Bronchial epithelial cell (primary cell): ENCODE measurements at regions not wholly inside any gene's neighbourhood (a gene's known extent, or its start where the extent isn't known, plus 50 kb on each side); places are given as distances from the start of the nearest gene placed in this dataset.
A peak's percentile ranks its signal among the peaks of the same experiment; 100 is the strongest.

Experiments used
- DNase-seq: peaks from one replicate; pipeline ENCODE4 v3.0.0-alpha.2; 2010; ENCODE audit warnings: low read depth
- FAIRE-seq: peaks from 2 replicates; lab custom pipeline; 2011; peaks lifted over from hg19 to GRCh38; lab: Jason Lieb, UNC
- H3K27me3 ChIP-seq: 2 replicates; pipeline ENCODE4 v1.5.1; 2011; ENCODE audit warnings: low read length; ENCODE audit not compliant: control insufficient read depth, insufficient read depth
- H3K36me3 ChIP-seq: 2 replicates; pipeline ENCODE4 v1.5.1; 2011; ENCODE audit warnings: low read length; ENCODE audit not compliant: control insufficient read depth, insufficient read depth
- H3K4me3 ChIP-seq: 2 replicates; pipeline ENCODE4 v1.5.1; 2011; ENCODE audit warnings: mild to moderate bottlenecking, low read depth, low read length, control low read depth
- TF ChIP-seq, protein P1 (sequence below): IDR thresholded peaks from 2 replicates; pipeline ENCODE4 v1.5.1; 2011; ENCODE audit warnings: mild to moderate bottlenecking, moderate library complexity, low read length, control low read depth, inconsistent platforms; ENCODE audit not compliant: insufficient read depth, severe bottlenecking

DNA sequence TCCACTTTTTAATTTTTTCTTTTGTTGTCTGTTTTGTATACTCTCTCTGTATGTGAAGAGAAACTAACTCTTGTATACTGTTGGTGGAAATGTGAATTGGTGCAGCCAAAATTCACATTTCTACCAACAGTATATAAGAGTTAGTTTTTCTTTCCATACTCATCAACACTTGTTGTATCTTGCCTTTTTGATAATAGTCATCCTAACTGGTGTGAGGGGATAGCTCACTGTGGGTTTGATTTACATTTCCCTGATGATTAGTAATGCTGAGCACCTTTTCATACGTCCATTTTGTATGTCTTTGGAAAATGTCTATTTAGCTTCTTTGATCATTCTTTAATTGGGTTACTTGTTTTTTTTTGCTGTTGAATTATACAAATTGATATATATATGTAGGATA, 375.5 kb upstream of the IGFBP3 start:
- DNase-seq (peak; percentile 88), FAIRE-seq (no peak)
- H3K4me3 ChIP-seq: no peak overlapping the region
- TF ChIP-seq, protein P1, sequence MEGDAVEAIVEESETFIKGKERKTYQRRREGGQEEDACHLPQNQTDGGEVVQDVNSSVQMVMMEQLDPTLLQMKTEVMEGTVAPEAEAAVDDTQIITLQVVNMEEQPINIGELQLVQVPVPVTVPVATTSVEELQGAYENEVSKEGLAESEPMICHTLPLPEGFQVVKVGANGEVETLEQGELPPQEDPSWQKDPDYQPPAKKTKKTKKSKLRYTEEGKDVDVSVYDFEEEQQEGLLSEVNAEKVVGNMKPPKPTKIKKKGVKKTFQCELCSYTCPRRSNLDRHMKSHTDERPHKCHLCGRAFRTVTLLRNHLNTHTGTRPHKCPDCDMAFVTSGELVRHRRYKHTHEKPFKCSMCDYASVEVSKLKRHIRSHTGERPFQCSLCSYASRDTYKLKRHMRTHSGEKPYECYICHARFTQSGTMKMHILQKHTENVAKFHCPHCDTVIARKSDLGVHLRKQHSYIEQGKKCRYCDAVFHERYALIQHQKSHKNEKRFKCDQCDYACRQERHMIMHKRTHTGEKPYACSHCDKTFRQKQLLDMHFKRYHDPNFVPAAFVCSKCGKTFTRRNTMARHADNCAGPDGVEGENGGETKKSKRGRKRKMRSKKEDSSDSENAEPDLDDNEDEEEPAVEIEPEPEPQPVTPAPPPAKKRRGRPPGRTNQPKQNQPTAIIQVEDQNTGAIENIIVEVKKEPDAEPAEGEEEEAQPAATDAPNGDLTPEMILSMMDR: no peak
- no peaks in the 10 kb centered on the region for H3K36me3 ChIP-seq
- H3K27me3 ChIP-seq: no peaks in the 10 kb centered on the region

DNA sequence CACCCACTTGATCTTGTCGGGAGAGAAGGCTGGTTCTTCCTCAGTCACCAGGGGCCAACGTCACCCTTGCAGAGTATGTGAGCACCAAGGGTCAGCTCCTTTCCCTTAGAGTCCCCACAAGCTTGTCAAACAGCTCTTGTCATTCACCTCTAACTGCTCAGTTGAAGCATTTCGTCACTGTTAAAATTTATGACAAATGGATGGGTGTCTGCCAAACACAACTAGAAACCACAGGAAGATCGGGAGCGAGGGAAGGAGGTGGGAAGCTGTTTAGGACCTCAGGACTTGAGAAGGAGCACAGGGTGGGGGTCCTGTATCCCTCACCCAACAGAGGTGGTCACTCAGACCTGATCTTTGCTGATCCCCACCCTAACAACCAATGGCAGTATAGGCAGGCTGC, 373.3 kb upstream of the IGFBP3 start:
- no peak for FAIRE-seq
- TF ChIP-seq, protein P1: no peak
- Histone ChIP-seq H3K27me3 (no peaks in the 10 kb centered on the region), H3K36me3 (no peaks in the 10 kb centered on the region), H3K4me3 (no peak overlapping the region)
- no peak for DNase-seq

DNA sequence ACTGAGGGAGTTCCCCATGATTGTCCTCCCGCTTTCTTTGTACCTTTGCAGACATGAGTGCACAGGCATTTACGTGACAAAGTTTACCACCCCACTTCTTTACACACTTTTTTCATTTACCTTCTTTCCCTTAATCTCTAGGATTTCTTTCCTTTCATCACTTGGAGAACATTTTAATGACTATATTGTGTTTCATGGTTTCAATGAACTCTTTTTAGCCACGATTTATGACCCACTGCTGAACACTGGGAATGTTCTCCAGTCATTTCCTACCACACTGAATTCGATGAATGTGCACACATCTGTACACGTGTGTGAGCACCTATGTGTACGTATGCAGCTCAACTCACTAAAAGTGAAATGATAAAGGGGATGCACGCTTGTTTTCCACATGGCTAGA, 371.7 kb upstream of the IGFBP3 start:
- TF ChIP-seq, protein P1: no peak
- no peak for DNase-seq
- Histone ChIP-seq H3K36me3 (no peaks in the 10 kb centered on the region), H3K4me3 (no peak overlapping the region), H3K27me3 (no peaks in the 10 kb centered on the region)
- no peak for FAIRE-seq

DNA sequence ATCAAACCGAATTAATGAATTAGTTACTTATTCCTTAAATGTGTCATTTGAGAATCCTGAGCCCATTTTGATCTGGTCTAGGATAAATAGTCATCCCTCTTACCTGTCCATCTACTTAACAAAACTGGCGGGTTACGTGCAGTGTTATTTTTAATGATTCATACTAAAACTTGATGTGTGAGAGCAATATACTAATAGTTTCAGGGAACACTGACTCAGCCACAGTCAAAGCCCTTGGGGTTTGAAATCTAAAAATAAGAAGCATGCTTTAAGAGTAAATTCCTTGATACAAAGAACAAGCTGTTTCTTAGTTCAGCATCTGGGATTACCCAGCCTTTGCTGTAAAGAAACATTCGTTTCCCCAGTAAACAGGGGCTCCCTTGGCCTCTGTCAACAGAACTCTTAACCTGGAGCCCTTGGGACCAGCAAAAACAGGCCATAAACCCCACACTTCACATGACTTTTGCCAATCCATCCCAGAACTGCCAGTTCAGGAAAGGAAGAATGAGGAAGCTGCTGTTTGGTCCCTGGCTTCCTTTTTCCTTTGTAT, 370.6 kb upstream of the IGFBP3 start:
- H3K4me3 ChIP-seq: no peak overlapping the region
- FAIRE-seq (no peak), DNase-seq (peak; percentile 97)
- TF ChIP-seq, protein P1: no peak
- H3K27me3 ChIP-seq: no peaks in the 10 kb centered on the region
- no peaks in the 10 kb centered on the region for H3K36me3 ChIP-seq

DNA sequence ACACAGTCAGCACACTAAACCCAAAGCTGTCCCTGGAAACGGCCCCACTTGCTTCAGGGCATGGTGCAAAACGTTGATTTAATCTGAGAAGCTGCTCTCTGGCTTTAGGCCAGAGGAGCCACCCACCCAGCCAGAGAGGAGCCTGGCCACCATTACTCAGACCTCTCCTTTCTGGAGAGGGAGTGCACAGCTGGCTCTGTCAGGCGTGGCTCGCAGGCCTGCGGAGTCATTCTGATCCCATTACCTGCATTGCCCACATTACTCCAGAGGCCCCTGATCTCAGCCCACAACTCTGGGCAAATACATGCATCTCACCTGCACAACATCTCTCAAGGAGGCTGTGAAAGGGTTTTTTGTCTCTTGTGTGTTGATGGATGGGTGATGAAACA, 370.0 kb upstream of the IGFBP3 start:
- H3K36me3 ChIP-seq: no peaks in the 10 kb centered on the region
- DNase-seq: peak; percentile 87
- H3K4me3 ChIP-seq: no peak overlapping the region
- H3K27me3 ChIP-seq: no peaks in the 10 kb centered on the region
- TF ChIP-seq, protein P1: no peak
- no peak for FAIRE-seq
